AML-193 (cell line): ENCODE measurements at regions not wholly inside any gene's neighbourhood (a gene's known extent, or its start where the extent isn't known, plus 50 kb on each side); places are given as distances from the start of the nearest gene placed in this dataset.

Experiments used
- DNase-seq, 2 experiments: peaks; one replicate each; lab custom pipeline; 2025; lab: John Stamatoyannopoulos, UW

GRCh38 chr10:7507887-7508726 is 97.3 kb upstream of the SFMBT2 start:
- no peak for DNase-seq

GRCh38 chr10:7506571-7506970 is 95.7 kb upstream of the SFMBT2 start:
- no peak for DNase-seq

GRCh38 chr10:7505196-7505595 is 94.4 kb upstream of the SFMBT2 start:
- DNase-seq, result no peak

- no peak for DNase-seq
Observed at GRCh38 chr10:7503190-7503589, 92.4 kb upstream of the SFMBT2 start.

GRCh38 chr10:7501157-7501556 is 90.3 kb upstream of the SFMBT2 start:
- no peak for DNase-seq

GRCh38 chr10:7498111-7498510 is 87.3 kb upstream of the SFMBT2 start:
- DNase-seq, result no peak

- no peak for DNase-seq
Observed at GRCh38 chr10:7493996-7494395, 83.2 kb upstream of the SFMBT2 start.

GRCh38 chr10:7492660-7493046 is 81.8 kb upstream of the SFMBT2 start:
- no peak for DNase-seq

- no peak for DNase-seq
Observed at GRCh38 chr10:7491949-7492659, 81.3 kb upstream of the SFMBT2 start.

GRCh38 chr10:7491230-7491629 is 80.4 kb upstream of the SFMBT2 start:
- no peak for DNase-seq

GRCh38 chr10:7488418-7488829 is 77.6 kb upstream of the SFMBT2 start:
- DNase-seq, result peak in 1 of 2 experiments; percentile 5

- DNase-seq, result no peak
Observed at GRCh38 chr10:7487528-7487927, 76.7 kb upstream of the SFMBT2 start.

- no peak for DNase-seq
Observed at GRCh38 chr10:7486528-7486927, 75.7 kb upstream of the SFMBT2 start.

GRCh38 chr10:7485799-7486198 is 75.0 kb upstream of the SFMBT2 start:
- no peak for DNase-seq

- DNase-seq, result no peak
Observed at GRCh38 chr10:7485244-7485556, 74.4 kb upstream of the SFMBT2 start.

- peak in 1 of 2 experiments; percentile 24 for DNase-seq
Observed at GRCh38 chr10:7484456-7485243, 73.8 kb upstream of the SFMBT2 start.

- DNase-seq, result no peak
Observed at GRCh38 chr10:7483848-7484247, 73.0 kb upstream of the SFMBT2 start.

- no peak for DNase-seq
Observed at GRCh38 chr10:7482992-7483391, 72.2 kb upstream of the SFMBT2 start.

- DNase-seq, result no peak
Observed at GRCh38 chr10:7481368-7481765, 70.5 kb upstream of the SFMBT2 start.

- peak; percentile 32 to 34 for DNase-seq
Observed at GRCh38 chr10:7480742-7481367, 70.0 kb upstream of the SFMBT2 start.

- DNase-seq, result no peak
Observed at GRCh38 chr10:7479861-7480598, 69.2 kb upstream of the SFMBT2 start.
